GM03348 (cell line): ENCODE measurements at regions not wholly inside any gene's neighbourhood (a gene's known extent, or its start where the extent isn't known, plus 50 kb on each side); places are given as distances from the start of the nearest gene placed in this dataset.

ENCODE experiments used
- DNase-seq: peaks from one replicate; pipeline ENCODE4 v3.0.0; 2012; ENCODE audit warnings: low spot score

- DNase-seq = no peak
Measured at GRCh38 chr18:50444539-50444938, 69.7 kb downstream of the SKA1 start.

- DNase-seq = no peak
Measured at GRCh38 chr18:50446629-50447028, 71.8 kb downstream of the SKA1 start.

GRCh38 chr18:50447102-50447741 is 72.4 kb downstream of the SKA1 start:
- DNase-seq = no peak

- no peak for DNase-seq
Measured at GRCh38 chr18:50447952-50448351, 73.1 kb downstream of the SKA1 start.

GRCh38 chr18:50451100-50451842 is 76.4 kb downstream of the SKA1 start:
- no peak for DNase-seq

GRCh38 chr18:50453014-50453680 is 78.3 kb downstream of the SKA1 start:
- no peak for DNase-seq

- no peak for DNase-seq
Measured at GRCh38 chr18:50453732-50454131, 78.9 kb downstream of the SKA1 start.

- DNase-seq = no peak
Measured at GRCh38 chr18:50454387-50454988, 79.6 kb downstream of the SKA1 start.

- DNase-seq = no peak
Measured at GRCh38 chr18:50456285-50456684, 81.4 kb downstream of the SKA1 start.

- DNase-seq = no peak
Measured at GRCh38 chr18:50457639-50458038, 82.8 kb downstream of the SKA1 start.

GRCh38 chr18:50458366-50458765 is 83.5 kb downstream of the SKA1 start:
- no peak for DNase-seq

- no peak for DNase-seq
Measured at GRCh38 chr18:50458796-50459195, 84.0 kb downstream of the SKA1 start.

- no peak for DNase-seq
Measured at GRCh38 chr18:50460062-50460461, 85.2 kb downstream of the SKA1 start.

GRCh38 chr18:50460716-50461115 is 85.9 kb downstream of the SKA1 start:
- no peak for DNase-seq

- no peak for DNase-seq
Measured at GRCh38 chr18:50461251-50461650, 86.4 kb downstream of the SKA1 start.

- no peak for DNase-seq
Measured at GRCh38 chr18:50465211-50466153, 90.6 kb downstream of the SKA1 start.

GRCh38 chr18:50466634-50467033 is 91.8 kb downstream of the SKA1 start:
- DNase-seq = no peak

- no peak for DNase-seq
Measured at GRCh38 chr18:50468807-50469206, 91.1 kb upstream of the MAPK4 start.

GRCh38 chr18:50469380-50469781 is 90.5 kb upstream of the MAPK4 start:
- DNase-seq = no peak

GRCh38 chr18:50472941-50473340 is 86.9 kb upstream of the MAPK4 start:
- DNase-seq = no peak

GRCh38 chr18:50473881-50474280 is 86.0 kb upstream of the MAPK4 start:
- DNase-seq = no peak
